Osteoblast (primary cell): ENCODE measurements at regions not wholly inside any gene's neighbourhood (a gene's known extent, or its start where the extent isn't known, plus 50 kb on each side); places are given as distances from the start of the nearest gene placed in this dataset.

Experiments
- DNase-seq: peaks from one replicate; pipeline ENCODE4 v3.0.0; 2011; ENCODE audit warnings: low spot score, mixed read lengths; ENCODE audit not compliant: insufficient read length; ENCODE audit errors: missing footprints
- H2AFZ ChIP-seq: 2 replicates; pipeline ENCODE4 v1.6.0; 2011; ENCODE audit warnings: mild to moderate bottlenecking, low read length
- H3K27ac ChIP-seq: 2 replicates; pipeline ENCODE4 v1.5.1; 2011; ENCODE audit warnings: mild to moderate bottlenecking, low read depth, low read length, moderate library complexity
- H3K27me3 ChIP-seq: 2 replicates; pipeline ENCODE4 v1.6.0; 2012; ENCODE audit warnings: mild to moderate bottlenecking, control low read depth, inconsistent platforms, low read length, moderate library complexity; ENCODE audit not compliant: insufficient read depth
- H3K36me3 ChIP-seq: 2 replicates; pipeline ENCODE4 v1.5.1; 2011; ENCODE audit warnings: mild to moderate bottlenecking, low read length, control low read depth, moderate library complexity; ENCODE audit not compliant: insufficient read depth
- H3K4me1 ChIP-seq: 2 replicates; pipeline ENCODE4 v1.5.1; 2011; ENCODE audit warnings: mild to moderate bottlenecking, low read length, control low read depth, moderate library complexity; ENCODE audit not compliant: insufficient read depth
- H3K4me2 ChIP-seq: 2 replicates; pipeline ENCODE4 v1.6.0; 2011; ENCODE audit warnings: mild to moderate bottlenecking, low read length; ENCODE audit not compliant: insufficient read depth
- H3K4me3 ChIP-seq: fragments of 200-600 bp; sonication (generic); 3 replicates; pipeline ENCODE4 v1.5.1; 2012; ENCODE audit warnings: mild to moderate bottlenecking, low read length, inconsistent platforms; ENCODE audit not compliant: insufficient read depth
- H3K79me2 ChIP-seq: 2 replicates; pipeline ENCODE4 v1.6.0; 2012; ENCODE audit warnings: mild to moderate bottlenecking, low read length, control low read depth, inconsistent platforms; ENCODE audit not compliant: insufficient read depth
- H3K9me3 ChIP-seq: 2 replicates; pipeline ENCODE4 v1.5.1; 2011; ENCODE audit warnings: low read depth, low read length, control low read depth
- H4K20me1 ChIP-seq: 2 replicates; pipeline ENCODE4 v1.6.0; 2012; ENCODE audit warnings: mild to moderate bottlenecking, low read length, control low read depth; ENCODE audit not compliant: insufficient read depth
- CTCF ChIP-seq: IDR thresholded peaks from 2 replicates; pipeline ENCODE4 v1.5.1; 2011; ENCODE audit warnings: mild to moderate bottlenecking, low read depth, low read length, moderate library complexity; ENCODE audit errors: extremely low read depth

- no peak for TF ChIP-seq CTCF
- H2AFZ ChIP-seq = no peak overlapping the region
- H3K4me2 ChIP-seq = no peak overlapping the region
- H3K27ac ChIP-seq = no peak overlapping the region
- no peaks in the 10 kb centered on the region for H3K4me1 ChIP-seq
- H4K20me1 ChIP-seq = no peaks in the 10 kb centered on the region
- H3K9me3 ChIP-seq = peaks cover 2% of the 10 kb centered on the region
- no peak for DNase-seq
- H3K4me3 ChIP-seq = no peak overlapping the region
- no peaks in the 10 kb centered on the region for H3K36me3 ChIP-seq
- no peaks in the 10 kb centered on the region for H3K27me3 ChIP-seq
- H3K79me2 ChIP-seq = no peaks in the 10 kb centered on the region
Observed at GRCh38 chr4:23202712-23203247, 510.0 kb downstream of the GBA3 start.

DNA sequence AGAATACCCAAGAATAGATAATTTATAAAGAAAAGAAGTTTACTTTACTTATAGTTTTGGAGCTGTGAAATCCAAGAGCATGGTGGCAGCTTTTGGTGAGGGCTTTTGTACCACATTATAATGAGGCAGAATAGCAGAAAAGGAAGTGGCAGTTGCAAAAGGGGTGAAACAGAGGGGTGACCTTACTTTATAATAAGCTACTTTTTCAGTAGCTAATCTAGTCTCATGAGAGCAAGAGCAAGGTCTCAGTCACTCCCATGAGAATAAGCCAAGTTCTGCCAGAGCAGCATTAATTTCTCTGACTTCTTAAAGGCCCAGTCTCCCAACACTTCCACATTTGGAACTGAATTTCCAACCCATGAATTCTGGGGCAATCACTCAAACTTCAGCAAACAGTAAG, 502.0 kb downstream of the GBA3 start:
- Histone ChIP-seq H3K79me2 (no peaks in the 10 kb centered on the region), H3K4me2 (no peak overlapping the region), H2AFZ (no peak overlapping the region), H3K4me1 (no peaks in the 10 kb centered on the region), H3K4me3 (no peak overlapping the region), H3K9me3 (no peaks in the 10 kb centered on the region), H3K27me3 (no peaks in the 10 kb centered on the region), H3K27ac (no peak overlapping the region), H3K36me3 (no peaks in the 10 kb centered on the region), H4K20me1 (no peaks in the 10 kb centered on the region)
- DNase-seq = no peak
- TF ChIP-seq CTCF = no peak

DNA sequence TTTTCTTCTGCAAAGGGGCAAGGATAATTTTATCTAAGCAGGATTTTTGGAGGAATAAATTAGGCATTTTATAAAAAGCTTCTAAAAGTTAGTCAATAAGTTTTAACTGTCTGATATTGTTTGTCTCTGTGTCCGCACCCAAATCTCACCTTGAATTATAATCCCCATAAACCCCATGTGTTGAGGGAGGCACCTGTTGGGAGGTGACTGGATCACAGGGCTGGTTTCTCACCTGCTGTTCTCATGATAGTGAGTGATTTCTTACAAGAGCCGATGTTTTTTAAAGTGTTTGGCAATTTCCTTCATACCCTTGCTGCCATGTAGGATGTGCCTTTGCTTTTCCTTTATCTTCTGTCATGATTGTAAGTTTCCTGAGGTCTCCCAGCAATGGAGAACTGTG, 481.4 kb downstream of the GBA3 start:
- Histone ChIP-seq H3K4me3 (no peak overlapping the region), H2AFZ (no peak overlapping the region), H3K9me3 (no peaks in the 10 kb centered on the region), H3K4me2 (no peak overlapping the region), H3K79me2 (no peaks in the 10 kb centered on the region), H3K27me3 (no peaks in the 10 kb centered on the region), H3K4me1 (no peaks in the 10 kb centered on the region), H4K20me1 (no peaks in the 10 kb centered on the region), H3K27ac (no peak overlapping the region), H3K36me3 (no peaks in the 10 kb centered on the region)
- DNase-seq = no peak
- no peak for TF ChIP-seq CTCF

GRCh38 chr4:23171976-23172375, 479.2 kb downstream of the GBA3 start:
- Histone ChIP-seq H3K4me3 (no peak overlapping the region), H3K4me1 (no peaks in the 10 kb centered on the region), H3K27me3 (no peaks in the 10 kb centered on the region), H4K20me1 (no peaks in the 10 kb centered on the region), H3K36me3 (no peaks in the 10 kb centered on the region), H3K9me3 (no peaks in the 10 kb centered on the region), H3K27ac (no peak overlapping the region), H2AFZ (no peak overlapping the region), H3K4me2 (no peak overlapping the region), H3K79me2 (no peaks in the 10 kb centered on the region)
- peak; percentile 54 for DNase-seq
- TF ChIP-seq CTCF = no peak
